H9 (cell line): ENCODE measurements at regions not wholly inside any gene's neighbourhood (a gene's known extent, or its start where the extent isn't known, plus 50 kb on each side); places are given as distances from the start of the nearest gene placed in this dataset.
A peak's percentile ranks its signal among the peaks of the same experiment; 100 is the strongest.

Source experiments
- DNase-seq: peaks from one replicate; pipeline ENCODE4 v3.0.0-alpha.2; 2017
- H2AFZ ChIP-seq: one replicate; pipeline ENCODE4 v1.6.1; 2013; ENCODE audit warnings: mild to moderate bottlenecking, low read length, control low read depth, moderate library complexity
- H2AK5ac ChIP-seq: 2 replicates; pipeline ENCODE4 v1.6.1; 2013; ENCODE audit warnings: low read length, control low read depth, mixed read lengths; ENCODE audit not compliant: insufficient read length
- H2BK120ac ChIP-seq: one replicate; pipeline ENCODE4 v1.6.1; 2013; ENCODE audit warnings: low read depth, mild to moderate bottlenecking, low read length, control low read depth, inconsistent platforms; ENCODE audit not compliant: poor library complexity, severe bottlenecking
- H2BK12ac ChIP-seq: 2 replicates; pipeline ENCODE4 v1.6.1; 2013; ENCODE audit warnings: low read length, control low read depth, mixed read lengths, low read depth; ENCODE audit not compliant: insufficient read length
- H2BK15ac ChIP-seq: 2 replicates; pipeline ENCODE4 v1.6.1; 2013; ENCODE audit warnings: low read depth, low read length, control low read depth
- H2BK20ac ChIP-seq: one replicate; pipeline ENCODE4 v1.6.1; 2013; ENCODE audit warnings: low read depth, mild to moderate bottlenecking, low read length, control low read depth, inconsistent platforms; ENCODE audit not compliant: poor library complexity, severe bottlenecking
- H2BK5ac ChIP-seq: 2 replicates; pipeline ENCODE4 v1.6.1; 2013; ENCODE audit warnings: low read length, control low read depth, mixed read lengths; ENCODE audit not compliant: insufficient read length
- H3K14ac ChIP-seq: 2 replicates; pipeline ENCODE4 v1.6.1; 2013; ENCODE audit warnings: low read length, control low read depth; ENCODE audit not compliant: insufficient read depth
- H3K18ac ChIP-seq: 2 replicates; pipeline ENCODE4 v1.6.1; 2013; ENCODE audit warnings: low read depth, mild to moderate bottlenecking, mixed read lengths, low read length, control low read depth; ENCODE audit not compliant: insufficient read length
- H3K23ac ChIP-seq: 2 replicates; pipeline ENCODE4 v1.6.1; 2013; ENCODE audit warnings: low read length, control low read depth, mixed read lengths, low read depth; ENCODE audit not compliant: insufficient read length
- H3K23me2 ChIP-seq: 2 replicates; pipeline ENCODE4 v1.6.1; 2013; ENCODE audit warnings: low read depth, mild to moderate bottlenecking, mixed read lengths, low read length, control low read depth; ENCODE audit not compliant: insufficient read length, poor library complexity, severe bottlenecking
- H3K27ac ChIP-seq: 2 replicates; pipeline ENCODE4 v1.5.1; 2013; ENCODE audit warnings: low read length, control low read depth, mixed read lengths, low read depth; ENCODE audit not compliant: insufficient read length
- H3K27me3 ChIP-seq: 2 replicates; pipeline ENCODE4 v1.6.1; 2013; ENCODE audit warnings: low read length, control low read depth, inconsistent platforms; ENCODE audit not compliant: insufficient read depth
- H3K4ac ChIP-seq: 2 replicates; pipeline ENCODE4 v1.6.1; 2013; ENCODE audit warnings: low read depth, mild to moderate bottlenecking, control low read depth, inconsistent platforms, low read length, moderate library complexity
- H3K4me1 ChIP-seq: 2 replicates; pipeline ENCODE4 v1.6.1; 2013; ENCODE audit warnings: low read length, control low read depth, inconsistent platforms; ENCODE audit not compliant: insufficient read depth
- H3K4me2 ChIP-seq: 2 replicates; pipeline ENCODE4 v1.6.1; 2013; ENCODE audit warnings: low read length, control low read depth, mixed read lengths; ENCODE audit not compliant: insufficient read length, insufficient read depth
- H3K56ac ChIP-seq: 2 replicates; pipeline ENCODE4 v1.6.1; 2013; ENCODE audit warnings: low read depth, mild to moderate bottlenecking, mixed read lengths, low read length, control low read depth; ENCODE audit not compliant: insufficient read length
- H3K79me1 ChIP-seq: 2 replicates; pipeline ENCODE4 v1.6.1; 2013; ENCODE audit warnings: low read depth, mild to moderate bottlenecking, moderate library complexity, low read length, control low read depth, inconsistent platforms; ENCODE audit not compliant: insufficient read depth, poor library complexity, severe bottlenecking
- H3K79me2 ChIP-seq: 2 replicates; pipeline ENCODE4 v1.6.1; 2013; ENCODE audit warnings: low read length, control low read depth, inconsistent platforms; ENCODE audit not compliant: insufficient read depth
- H3K9ac ChIP-seq: 2 replicates; pipeline ENCODE4 v1.6.1; 2013; ENCODE audit warnings: low read length, control low read depth, mixed read lengths; ENCODE audit not compliant: insufficient read length; ENCODE audit errors: extremely low read depth
- H3K9me3 ChIP-seq: one replicate; pipeline ENCODE4 v1.6.1; 2013; ENCODE audit warnings: low read depth, low read length, inconsistent platforms; ENCODE audit not compliant: control insufficient read depth
- H3T11ph ChIP-seq: one replicate; pipeline ENCODE4 v1.6.1; 2013; ENCODE audit warnings: mild to moderate bottlenecking, low read length, control low read depth, inconsistent platforms
- H4K20me1 ChIP-seq: one replicate; pipeline ENCODE4 v1.6.1; 2013; ENCODE audit not compliant: control insufficient read depth, insufficient read length, insufficient read depth
- H4K5ac ChIP-seq: 2 replicates; pipeline ENCODE4 v1.6.1; 2013; ENCODE audit warnings: low read depth, mild to moderate bottlenecking, mixed read lengths, low read length, control low read depth; ENCODE audit not compliant: insufficient read length
- H4K8ac ChIP-seq: replicated peaks from 2 replicates; pipeline ENCODE4 v1.6.1; 2013; ENCODE audit warnings: low read length, control low read depth, mixed read lengths, low read depth; ENCODE audit not compliant: insufficient read length
- H4K91ac ChIP-seq: 2 replicates; pipeline ENCODE4 v1.6.1; 2013; ENCODE audit warnings: low read depth, mild to moderate bottlenecking, moderate library complexity, mixed read lengths, low read length, control low read depth; ENCODE audit not compliant: insufficient read length
- H3K27ac Mint-ChIP-seq, 3 experiments: 2 replicates in 2 of 3; 3 replicates in 1 of 3; pipeline ENCODE4 v1.8.0; 2020 to 2021; ENCODE audit warnings: mixed read lengths in 3 of 3, mild to moderate bottlenecking in 1 of 3, moderate library complexity in 1 of 3
- H3K27me3 Mint-ChIP-seq: 2 replicates; pipeline ENCODE4 v1.8.0; 2021; ENCODE audit warnings: low read depth, mild to moderate bottlenecking, moderate library complexity, mixed read lengths
- H3K36me3 Mint-ChIP-seq, 3 experiments: 2 replicates in 2 of 3; 3 replicates in 1 of 3; pipeline ENCODE4 v1.8.0; 2020 to 2021; ENCODE audit warnings: low read depth in 3 of 3, mixed read lengths in 3 of 3; ENCODE audit not compliant: insufficient read depth in 1 of 3
- H3K4me1 Mint-ChIP-seq, 2 experiments: 2 replicates each; pipeline ENCODE4 v1.8.0; 2020; ENCODE audit warnings: mixed read lengths in 2 of 2
- H3K4me3 Mint-ChIP-seq, 2 experiments: 2 replicates in 1 of 2; 3 replicates in 1 of 2; pipeline ENCODE4 v1.8.0; 2020 to 2021; ENCODE audit warnings: mild to moderate bottlenecking in 2 of 2, mixed read lengths in 2 of 2, moderate library complexity in 1 of 2
- H3K9me3 Mint-ChIP-seq, 2 experiments: 2 replicates in 1 of 2; 3 replicates in 1 of 2; pipeline ENCODE4 v1.8.0; 2020; ENCODE audit warnings: mild to moderate bottlenecking in 2 of 2, mixed read lengths in 2 of 2, moderate library complexity in 1 of 2
- CTCF ChIP-seq: fragments of 200-600 bp; sonication (generic); conservative IDR thresholded peaks from 3 replicates; pipeline ENCODE4 v1.8.0; 2021; ENCODE audit warnings: antibody characterized with exemption, mild to moderate bottlenecking
- WGBS: extraction: QIAGEN DNeasy Blood & Tissue Kit; methylation state at CpG from one replicate; pipeline ENCODE4 v1.1.7; 2013; ENCODE audit warnings: missing lambda C conversion rate, low lambda C conversion rate, mixed read lengths; ENCODE audit not compliant: insufficient read length; ENCODE audit errors: extremely low coverage; 5-methylcytosine and 5-hydroxymethylcytosine counted together

GRCh38 chr14:99077844-99078236 lies 194.2 kb downstream of the BCL11B start:
- H3K79me1 ChIP-seq: no peaks in the 10 kb centered on the region
- no peak overlapping the region for H3K4me2 ChIP-seq
- Mint-ChIP-seq H3K36me3 (no peaks in the 10 kb centered on the region), H3K27ac (no peak overlapping the region; a peak in 2 of 7 replicates), H3K4me3 (no peak overlapping the region), H3K27me3 (no peaks in the 10 kb centered on the region), H3K4me1 (no peaks in the 10 kb centered on the region), H3K9me3 (peaks cover 0 to 11% of the 10 kb centered on the region in 2 experiments; a peak in 4 of 5 replicates)
- H3K56ac ChIP-seq: no peak overlapping the region
- H2AK5ac ChIP-seq: no peak overlapping the region
- H3T11ph ChIP-seq: no peak overlapping the region
- no peak overlapping the region for H3K14ac ChIP-seq
- no peaks in the 10 kb centered on the region for H3K23me2 ChIP-seq
- H3K9ac ChIP-seq: no peak overlapping the region
- H3K27ac ChIP-seq: no peak overlapping the region
- no peak overlapping the region for H2BK20ac ChIP-seq
- no peak overlapping the region for H2BK15ac ChIP-seq
- no CpG with 5 or more reads among the region's 6 CpGs for WGBS
- no peak overlapping the region for H2AFZ ChIP-seq
- no peak overlapping the region for H3K18ac ChIP-seq
- H3K4me1 ChIP-seq: no peaks in the 10 kb centered on the region; the same call in 1 of the 2 replicates
- no peak overlapping the region for H4K91ac ChIP-seq
- no peak overlapping the region for H2BK5ac ChIP-seq
- H3K9me3 ChIP-seq: no peaks in the 10 kb centered on the region
- H3K23ac ChIP-seq: no peak overlapping the region
- no peak overlapping the region for H4K5ac ChIP-seq
- no peaks in the 10 kb centered on the region for H4K20me1 ChIP-seq
- no peak overlapping the region for H2BK120ac ChIP-seq
- DNase-seq: peak; percentile 11
- H3K4ac ChIP-seq: no peak overlapping the region
- no peak overlapping the region for H4K8ac ChIP-seq
- H3K79me2 ChIP-seq: no peaks in the 10 kb centered on the region
- H2BK12ac ChIP-seq: no peak overlapping the region
- no peak for TF ChIP-seq CTCF
- H3K27me3 ChIP-seq: no peaks in the 10 kb centered on the region
